ENCODE measurements at regions not wholly inside any gene's neighbourhood (a gene's known extent, or its start where the extent isn't known, plus 50 kb on each side); places are given as distances from the start of the nearest gene placed in this dataset.
A peak's percentile ranks its signal among the peaks of the same experiment; 100 is the strongest.

DNA sequence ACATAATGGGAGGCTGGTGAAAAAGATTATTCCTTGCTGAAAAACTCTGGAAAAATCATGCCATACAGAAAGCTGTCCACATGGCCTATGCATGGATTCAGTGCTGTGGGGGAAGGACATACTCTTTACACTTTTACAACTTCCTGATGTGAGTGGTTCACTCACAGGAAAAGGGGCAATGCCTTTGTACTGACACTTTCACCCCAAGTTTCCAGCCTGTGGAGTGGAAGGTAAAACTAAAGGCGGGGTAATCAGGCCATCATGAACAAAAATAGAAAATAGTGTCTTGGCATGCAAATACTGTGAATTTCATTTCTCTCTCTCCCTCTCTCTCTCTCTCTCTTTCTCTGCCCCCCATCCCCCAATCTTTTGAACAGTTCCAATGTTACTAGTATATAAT, 281.8 kb downstream of the ETS1 start:
- Histone ChIP-seq H3K27ac (ENCODE audit: low read depth in 2 of 2, low read length in 1 of 2) (peak overlapping the region in 1 of 2 donors; percentile 14), H3K4me1 (ENCODE audit: control insufficient read depth in 2 of 2, insufficient read depth in 2 of 2, low read length in 1 of 2) (no peaks in the 10 kb centered on the region), H3K9me3 (ENCODE audit: control insufficient read depth in 2 of 2, insufficient read depth in 1 of 2, low read depth in 1 of 2, low read length in 1 of 2) (no peaks in the 10 kb centered on the region), H3K4me3 (ENCODE audit: low read depth in 1 of 2, low read length in 2 of 2) (no peak overlapping the region), H3K36me3 (ENCODE audit: control insufficient read depth in 2 of 2, insufficient read depth in 2 of 2, low read length in 1 of 2) (no peaks in the 10 kb centered on the region), H3K27me3 (ENCODE audit: control insufficient read depth in 1 of 2, insufficient read depth in 2 of 2, low read length in 2 of 2) (no peaks in the 10 kb centered on the region)
- 75 to 81% methylated on average over 1 of the region's 1 CpG for WGBS, 2 donors

- H3K27me3 ChIP-seq (ENCODE audit: control insufficient read depth in 1 of 2, insufficient read depth in 2 of 2, low read length in 2 of 2) = no peaks in the 10 kb centered on the region
- no peaks in the 10 kb centered on the region for H3K9me3 ChIP-seq (ENCODE audit: control insufficient read depth in 2 of 2, insufficient read depth in 1 of 2, low read depth in 1 of 2, low read length in 1 of 2)
- H3K4me1 ChIP-seq (ENCODE audit: control insufficient read depth in 2 of 2, insufficient read depth in 2 of 2, low read length in 1 of 2) = no peaks in the 10 kb centered on the region
- H3K36me3 ChIP-seq (ENCODE audit: control insufficient read depth in 2 of 2, insufficient read depth in 2 of 2, low read length in 1 of 2) = no peaks in the 10 kb centered on the region
- H3K27ac ChIP-seq (ENCODE audit: low read depth in 2 of 2, low read length in 1 of 2) = peak overlapping the region in 1 of 2 donors; percentile 14
- WGBS, 2 donors = 72 to 74% methylated on average over 8 of the region's 8 CpGs
- H3K4me3 ChIP-seq (ENCODE audit: low read depth in 1 of 2, low read length in 2 of 2) = no peak overlapping the region
Measured at GRCh38 chr11:128304666-128305485, 282.5 kb downstream of the ETS1 start.

DNA sequence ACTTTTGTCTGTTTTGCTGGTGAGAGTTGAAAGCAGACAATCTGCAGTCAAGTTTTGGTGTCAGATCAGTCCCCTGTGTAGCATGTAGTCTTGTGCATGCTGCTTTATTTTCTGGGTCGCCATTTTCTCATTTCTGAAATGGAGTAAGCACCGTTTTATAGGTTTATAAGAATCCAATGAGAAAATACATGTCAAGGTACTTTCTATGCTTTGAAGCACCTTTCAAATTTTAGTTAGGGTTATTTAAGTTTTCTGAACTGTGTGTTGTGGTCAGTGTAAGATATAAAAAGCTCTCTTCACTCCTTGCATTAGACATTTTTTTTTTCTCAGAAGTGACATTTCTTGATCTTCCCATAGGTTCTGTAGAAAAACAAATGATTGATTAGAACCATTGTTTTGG, 283.2 kb downstream of the ETS1 start:
- WGBS, 2 donors = 83 to 84% methylated on average over 2 of the region's 2 CpGs
- Histone ChIP-seq H3K9me3 (ENCODE audit: control insufficient read depth in 2 of 2, insufficient read depth in 1 of 2, low read depth in 1 of 2, low read length in 1 of 2) (no peaks in the 10 kb centered on the region), H3K4me1 (ENCODE audit: control insufficient read depth in 2 of 2, insufficient read depth in 2 of 2, low read length in 1 of 2) (peaks cover 0 to under 1% of the 10 kb centered on the region in 2 donors), H3K27ac (ENCODE audit: low read depth in 2 of 2, low read length in 1 of 2) (no peak overlapping the region), H3K4me3 (ENCODE audit: low read depth in 1 of 2, low read length in 2 of 2) (no peak overlapping the region), H3K36me3 (ENCODE audit: control insufficient read depth in 2 of 2, insufficient read depth in 2 of 2, low read length in 1 of 2) (no peaks in the 10 kb centered on the region), H3K27me3 (ENCODE audit: control insufficient read depth in 1 of 2, insufficient read depth in 2 of 2, low read length in 2 of 2) (no peaks in the 10 kb centered on the region)

GRCh38 chr11:128303383-128303782, 284.0 kb downstream of the ETS1 start:
- Histone ChIP-seq H3K9me3 (ENCODE audit: control insufficient read depth in 2 of 2, insufficient read depth in 1 of 2, low read depth in 1 of 2, low read length in 1 of 2) (no peaks in the 10 kb centered on the region), H3K4me1 (ENCODE audit: control insufficient read depth in 2 of 2, insufficient read depth in 2 of 2, low read length in 1 of 2) (peaks cover 0 to 3% of the 10 kb centered on the region in 2 donors), H3K27ac (ENCODE audit: low read depth in 2 of 2, low read length in 1 of 2) (peak overlapping the region in 1 of 2 donors; percentile 30), H3K36me3 (ENCODE audit: control insufficient read depth in 2 of 2, insufficient read depth in 2 of 2, low read length in 1 of 2) (no peaks in the 10 kb centered on the region), H3K4me3 (ENCODE audit: low read depth in 1 of 2, low read length in 2 of 2) (no peak overlapping the region), H3K27me3 (ENCODE audit: control insufficient read depth in 1 of 2, insufficient read depth in 2 of 2, low read length in 2 of 2) (no peaks in the 10 kb centered on the region)
- 84 to 89% methylated on average over 5 of the region's 5 CpGs for WGBS, 2 donors

DNA sequence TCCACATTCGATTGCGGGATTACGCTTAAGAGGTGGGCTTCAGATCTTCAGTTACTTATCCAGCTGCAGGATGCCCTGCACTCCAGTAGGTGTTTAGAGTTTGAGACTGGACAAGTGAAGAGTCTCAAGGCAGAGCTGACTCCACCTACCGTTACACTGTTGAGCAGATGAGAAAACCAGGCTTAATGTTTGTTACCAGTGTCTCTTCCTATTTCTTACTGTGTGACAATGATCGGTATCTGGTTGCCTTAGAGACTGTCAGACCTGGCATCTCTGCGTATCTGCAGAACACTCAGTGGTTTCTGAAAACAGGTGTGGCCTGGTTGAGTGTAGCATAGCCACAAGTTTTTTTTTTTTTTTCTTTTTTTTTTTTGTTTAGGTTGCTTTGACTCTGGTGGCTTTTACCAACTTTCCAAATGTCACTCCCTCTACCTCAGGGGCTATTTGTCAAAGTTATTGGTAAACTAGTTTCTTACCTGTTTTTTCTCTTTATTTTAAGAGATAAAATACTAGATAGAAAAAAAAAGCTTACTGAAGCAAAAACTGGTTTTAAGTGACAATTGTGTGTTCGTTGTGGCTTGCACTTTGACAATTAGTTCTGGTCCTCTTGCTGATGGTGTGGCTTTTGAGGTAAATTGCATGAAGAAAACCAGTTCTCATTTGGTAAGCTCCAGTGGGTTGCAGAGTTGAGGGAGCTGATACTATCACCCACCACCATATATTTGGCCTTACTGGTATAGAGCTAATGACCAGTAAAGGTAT, 284.8 kb downstream of the ETS1 start:
- no peaks in the 10 kb centered on the region for H3K27me3 ChIP-seq (ENCODE audit: control insufficient read depth in 1 of 2, insufficient read depth in 2 of 2, low read length in 2 of 2)
- no peaks in the 10 kb centered on the region for H3K36me3 ChIP-seq (ENCODE audit: control insufficient read depth in 2 of 2, insufficient read depth in 2 of 2, low read length in 1 of 2)
- H3K4me3 ChIP-seq (ENCODE audit: low read depth in 1 of 2, low read length in 2 of 2) = no peak overlapping the region
- peaks cover 0 to 3% of the 10 kb centered on the region in 2 donors for H3K4me1 ChIP-seq (ENCODE audit: control insufficient read depth in 2 of 2, insufficient read depth in 2 of 2, low read length in 1 of 2)
- H3K9me3 ChIP-seq (ENCODE audit: control insufficient read depth in 2 of 2, insufficient read depth in 1 of 2, low read depth in 1 of 2, low read length in 1 of 2) = no peaks in the 10 kb centered on the region
- peak overlapping the region in 1 of 2 donors; percentile 31 for H3K27ac ChIP-seq (ENCODE audit: low read depth in 2 of 2, low read length in 1 of 2)
- 72 to 73% methylated on average over 7 of the region's 7 CpGs for WGBS, 2 donors

DNA sequence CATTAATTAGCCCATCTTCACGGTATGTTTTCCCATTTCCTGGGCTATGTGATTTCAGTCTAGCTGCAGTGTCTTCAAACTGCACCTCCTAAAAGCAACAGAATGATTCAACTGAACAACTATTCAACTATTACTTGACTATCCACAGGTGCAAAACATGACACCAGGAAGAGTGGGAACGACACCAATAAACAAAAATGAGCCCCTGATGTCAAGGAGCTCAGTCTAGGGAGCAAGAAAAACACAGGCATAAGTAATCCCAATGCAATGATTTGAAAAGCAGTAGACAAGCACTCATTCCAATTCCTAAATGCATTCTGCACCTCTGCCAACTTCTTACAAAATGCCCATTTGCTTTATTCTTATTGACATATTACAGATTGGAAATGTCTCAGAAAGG, 285.6 kb downstream of the ETS1 start:
- Histone ChIP-seq H3K9me3 (ENCODE audit: control insufficient read depth in 2 of 2, insufficient read depth in 1 of 2, low read depth in 1 of 2, low read length in 1 of 2) (no peaks in the 10 kb centered on the region), H3K4me1 (ENCODE audit: control insufficient read depth in 2 of 2, insufficient read depth in 2 of 2, low read length in 1 of 2) (peaks cover 0 to 3% of the 10 kb centered on the region in 2 donors), H3K36me3 (ENCODE audit: control insufficient read depth in 2 of 2, insufficient read depth in 2 of 2, low read length in 1 of 2) (no peaks in the 10 kb centered on the region), H3K27me3 (ENCODE audit: control insufficient read depth in 1 of 2, insufficient read depth in 2 of 2, low read length in 2 of 2) (no peaks in the 10 kb centered on the region), H3K4me3 (ENCODE audit: low read depth in 1 of 2, low read length in 2 of 2) (no peak overlapping the region), H3K27ac (ENCODE audit: low read depth in 2 of 2, low read length in 1 of 2) (no peak overlapping the region)
- WGBS, 2 donors = 67 to 81% methylated on average over 2 of the region's 2 CpGs

DNA sequence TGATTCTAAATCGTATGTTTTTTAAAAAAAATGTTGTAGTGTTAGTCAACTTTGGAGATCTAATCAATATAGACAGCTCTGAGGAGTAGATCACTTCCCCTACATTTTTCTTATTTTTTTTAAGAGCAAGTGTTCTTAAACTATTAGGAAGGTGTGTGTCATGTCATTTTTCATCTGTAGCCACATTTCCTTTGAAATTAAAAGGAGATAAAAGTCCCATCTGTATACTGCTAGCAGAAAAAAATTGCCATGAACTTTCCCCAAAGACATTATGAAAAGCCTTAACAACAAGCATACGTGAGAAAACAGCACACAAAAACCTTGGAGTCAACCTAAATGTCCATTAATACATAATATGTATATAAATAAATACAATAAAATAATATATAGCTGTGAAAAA, 286.6 kb downstream of the ETS1 start:
- Histone ChIP-seq H3K27ac (ENCODE audit: low read depth in 2 of 2, low read length in 1 of 2) (no peak overlapping the region), H3K36me3 (ENCODE audit: control insufficient read depth in 2 of 2, insufficient read depth in 2 of 2, low read length in 1 of 2) (no peaks in the 10 kb centered on the region), H3K9me3 (ENCODE audit: control insufficient read depth in 2 of 2, insufficient read depth in 1 of 2, low read depth in 1 of 2, low read length in 1 of 2) (no peaks in the 10 kb centered on the region), H3K27me3 (ENCODE audit: control insufficient read depth in 1 of 2, insufficient read depth in 2 of 2, low read length in 2 of 2) (no peaks in the 10 kb centered on the region), H3K4me1 (ENCODE audit: control insufficient read depth in 2 of 2, insufficient read depth in 2 of 2, low read length in 1 of 2) (peaks cover 0 to 3% of the 10 kb centered on the region in 2 donors), H3K4me3 (ENCODE audit: low read depth in 1 of 2, low read length in 2 of 2) (no peak overlapping the region)
- 72 to 77% methylated on average over 2 of the region's 2 CpGs for WGBS, 2 donors

DNA sequence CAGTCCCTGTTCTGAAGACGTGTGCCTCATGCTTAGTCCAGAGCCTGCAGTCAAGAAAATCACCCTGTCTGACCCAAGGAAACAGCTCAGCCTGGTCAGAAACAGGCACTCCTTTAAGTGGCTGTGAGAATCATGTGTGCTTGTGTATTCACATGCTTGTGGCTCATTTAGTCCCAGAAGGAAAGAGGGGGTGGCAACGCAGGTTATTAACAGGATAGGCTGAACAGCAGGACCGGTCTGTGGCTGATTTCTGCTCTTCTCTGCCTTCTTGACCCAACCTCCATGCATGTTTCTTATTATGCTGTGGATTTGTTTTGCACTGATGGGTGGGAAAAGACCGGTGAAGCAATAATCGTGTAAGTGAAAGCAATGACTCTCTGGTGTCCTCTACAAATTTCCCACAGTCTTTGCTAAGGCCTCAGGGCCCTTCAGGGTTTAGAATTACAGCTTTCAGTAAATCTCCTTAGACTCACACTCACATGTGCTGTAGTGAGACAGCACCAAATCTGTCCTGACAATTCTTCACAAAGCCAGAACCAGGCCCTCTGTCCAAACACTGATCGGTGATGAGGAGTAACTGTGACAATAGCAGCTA, 288.1 kb downstream of the ETS1 start:
- H3K27me3 ChIP-seq (ENCODE audit: control insufficient read depth in 1 of 2, insufficient read depth in 2 of 2, low read length in 2 of 2) = no peaks in the 10 kb centered on the region
- WGBS, 2 donors = 70 to 76% methylated on average over 6 of the region's 6 CpGs
- peaks cover 0 to 3% of the 10 kb centered on the region in 2 donors for H3K4me1 ChIP-seq (ENCODE audit: control insufficient read depth in 2 of 2, insufficient read depth in 2 of 2, low read length in 1 of 2)
- H3K27ac ChIP-seq (ENCODE audit: low read depth in 2 of 2, low read length in 1 of 2) = peak overlapping the region in 1 of 2 donors; percentile 36
- no peak overlapping the region for H3K4me3 ChIP-seq (ENCODE audit: low read depth in 1 of 2, low read length in 2 of 2)
- H3K36me3 ChIP-seq (ENCODE audit: control insufficient read depth in 2 of 2, insufficient read depth in 2 of 2, low read length in 1 of 2) = no peaks in the 10 kb centered on the region
- H3K9me3 ChIP-seq (ENCODE audit: control insufficient read depth in 2 of 2, insufficient read depth in 1 of 2, low read depth in 1 of 2, low read length in 1 of 2) = no peaks in the 10 kb centered on the region

DNA sequence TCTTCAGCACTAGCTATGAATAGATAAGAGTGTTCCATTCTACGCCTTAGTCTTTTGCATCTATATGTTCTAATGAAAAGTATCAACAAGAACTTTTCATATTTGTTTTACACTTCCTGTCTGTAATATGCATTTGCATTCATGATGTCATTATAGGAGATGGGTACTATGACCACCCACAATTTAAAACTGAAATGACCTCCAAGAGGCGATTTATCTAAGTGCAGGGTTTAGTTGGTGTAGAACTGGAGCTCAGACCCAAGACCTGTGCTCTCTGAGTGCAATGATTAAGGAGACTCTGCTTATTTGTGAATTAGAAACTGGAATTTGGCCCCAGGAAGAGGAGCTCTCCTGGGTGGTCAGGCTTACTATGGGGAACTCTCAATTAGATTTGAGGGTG, 289.1 kb downstream of the ETS1 start:
- no peaks in the 10 kb centered on the region for H3K9me3 ChIP-seq (ENCODE audit: control insufficient read depth in 2 of 2, insufficient read depth in 1 of 2, low read depth in 1 of 2, low read length in 1 of 2)
- H3K27ac ChIP-seq (ENCODE audit: low read depth in 2 of 2, low read length in 1 of 2) = no peak overlapping the region
- WGBS, 2 donors = 81 to 90% methylated on average over 2 of the region's 2 CpGs
- H3K27me3 ChIP-seq (ENCODE audit: control insufficient read depth in 1 of 2, insufficient read depth in 2 of 2, low read length in 2 of 2) = no peaks in the 10 kb centered on the region
- H3K4me3 ChIP-seq (ENCODE audit: low read depth in 1 of 2, low read length in 2 of 2) = no peak overlapping the region
- no peaks in the 10 kb centered on the region for H3K36me3 ChIP-seq (ENCODE audit: control insufficient read depth in 2 of 2, insufficient read depth in 2 of 2, low read length in 1 of 2)
- H3K4me1 ChIP-seq (ENCODE audit: control insufficient read depth in 2 of 2, insufficient read depth in 2 of 2, low read length in 1 of 2) = peaks cover 0 to 5% of the 10 kb centered on the region in 2 donors

All from esophagus (tissue), 2 donors.